K562 (cell line): ENCODE measurements at regions not wholly inside any gene's neighbourhood (a gene's known extent, or its start where the extent isn't known, plus 50 kb on each side); places are given as distances from the start of the nearest gene placed in this dataset.
A peak's percentile ranks its signal among the peaks of the same experiment; 100 is the strongest.

Experiments
- ATAC-seq: fragments of 200-7000 bp; cut with Tn5 transposase; 3 replicates; pipeline ENCODE4 v1.9.1; 2020; ENCODE audit warnings: moderate library complexity
- BruUV-seq: library from RNA; stranded (reverse); fragments of 400-500 nt; replicated peaks from 2 replicates; lab custom pipeline; 2021; lab: Mats Ljungman, UMichigan
- CTCF ChIA-PET: fragments of 300-600 bp; formaldehyde crosslinking; extraction: SDS; loops from one replicate; lab custom pipeline; 2021; ENCODE audit warnings: low intra/inter-chr PET ratio; lab: Yijun Ruan, JAX
- POLR2A ChIA-PET: fragments of 300-600, 350-650 bp; sonication (Branson Sonifier 250); formaldehyde crosslinking; extraction: SDS; loops from one replicate; lab custom pipeline; 2021; ENCODE audit warnings: antibody characterized with exemption, inconsistent platforms; lab: Yijun Ruan, JAX
- DNase-seq, 4 experiments: peaks; one replicate each; pipeline versions ENCODE4 v3.0.0 to v3.0.0-alpha.2; 2011 to 2018; ENCODE audit warnings: low spot score in 3 of 4, mixed read lengths in 3 of 4; ENCODE audit errors: extremely low read depth in 1 of 4
- FAIRE-seq: peaks from 2 replicates; lab custom pipeline; 2011; peaks lifted over from hg19 to GRCh38; lab: Jason Lieb, UNC
- H2AFZ ChIP-seq: 2 replicates; pipeline ENCODE4 v1.6.0; 2011; ENCODE audit warnings: low read depth, low read length, control low read depth, inconsistent platforms
- H3K27ac ChIP-seq: fragments of 200-600 bp; 3 replicates; pipeline ENCODE4 v1.8.0; 2011; ENCODE audit warnings: low read depth, mild to moderate bottlenecking, control low read depth, inconsistent platforms, low read length, moderate library complexity, mixed read lengths; ENCODE audit errors: extremely low read depth
- H3K27me3 ChIP-seq, 2 experiments: fragments of 300-600 bp in 1 of 2; 2 replicates in 1 of 2; 3 replicates in 1 of 2; pipeline versions ENCODE4 v1.6.0 to v1.8.0; 2011; ENCODE audit warnings: inconsistent platforms in 2 of 2, low read length in 2 of 2, mild to moderate bottlenecking in 1 of 2, mixed read lengths in 1 of 2, moderate library complexity in 1 of 2; ENCODE audit not compliant: control insufficient read depth in 2 of 2, insufficient read depth in 2 of 2
- H3K36me3 ChIP-seq: fragments of 300-600 bp; 3 replicates; pipeline ENCODE4 v1.8.0; 2011; ENCODE audit warnings: mild to moderate bottlenecking, low read length, inconsistent platforms; ENCODE audit not compliant: control insufficient read depth, insufficient read depth
- H3K4me1 ChIP-seq, 2 experiments: fragments of 200-600 bp in 1 of 2; replicated peaks in 1 of 2; 2 replicates in 1 of 2; 3 replicates in 1 of 2; pipeline versions ENCODE4 v1.5.1 to v1.8.0; 2011; ENCODE audit warnings: inconsistent platforms in 2 of 2, low read length in 2 of 2, mild to moderate bottlenecking in 1 of 2, mixed read lengths in 1 of 2, moderate library complexity in 1 of 2; ENCODE audit not compliant: control insufficient read depth in 2 of 2, insufficient read depth in 2 of 2
- H3K4me2 ChIP-seq: 2 replicates; pipeline ENCODE4 v1.6.1; 2011; ENCODE audit warnings: low read length, control low read depth, inconsistent platforms, mixed read lengths; ENCODE audit not compliant: insufficient read depth
- H3K4me3 ChIP-seq: fragments of 200-600 bp; sonication (generic), shearing (Covaris generic); 2 replicates; pipeline ENCODE4 v1.5.1; 2016; ENCODE audit warnings: control low read depth, inconsistent platforms
- H3K79me2 ChIP-seq: fragments of 200-600 bp; 3 replicates; pipeline ENCODE4 v1.8.0; 2011; ENCODE audit warnings: low read length, inconsistent platforms; ENCODE audit not compliant: control insufficient read depth, insufficient read depth
- H3K9ac ChIP-seq, 2 experiments: 2 replicates each; pipeline versions ENCODE4 v1.6.0 to v1.6.1; 2011; ENCODE audit warnings: low read depth in 2 of 2, low read length in 2 of 2, control low read depth in 1 of 2, inconsistent platforms in 1 of 2, mild to moderate bottlenecking in 1 of 2, mixed read lengths in 1 of 2; ENCODE audit not compliant: insufficient read depth in 1 of 2
- H3K9me1 ChIP-seq: one replicate; pipeline ENCODE4 v1.6.0; 2011; ENCODE audit warnings: inconsistent platforms, mild to moderate bottlenecking, low read length, moderate library complexity; ENCODE audit not compliant: control insufficient read depth, insufficient read depth
- H3K9me3 ChIP-seq: replicated peaks from 2 replicates; pipeline ENCODE4 v1.5.1; 2011; ENCODE audit warnings: low read depth, low read length, inconsistent platforms; ENCODE audit not compliant: control insufficient read depth, insufficient read depth
- H4K20me1 ChIP-seq: replicated peaks from 2 replicates; pipeline ENCODE4 v1.6.1; 2011; ENCODE audit warnings: low read length, inconsistent platforms, mixed read lengths; ENCODE audit not compliant: control insufficient read depth, insufficient read depth
- ADNP ChIP-seq: fragments of 200-800 bp; sonication (Bioruptor generic); IDR thresholded peaks from 2 replicates; pipeline ENCODE4 v1.6.1; 2016; ENCODE audit warnings: missing genetic modification characterization, missing compliant biosample characterization
- BRCA1 ChIP-seq, 2 experiments: fragments of 450-650 bp in 1 of 2; sonication (generic) in 1 of 2; formaldehyde crosslinking in 1 of 2; IDR thresholded peaks; 2 replicates each; pipeline versions ENCODE4 v1.5.0 to v1.6.1; 2017 to 2020; ENCODE audit warnings: mild to moderate bottlenecking in 1 of 2, missing genetic modification reagents in 1 of 2
- BRD9 ChIP-seq: fragments of 450-650 bp; IDR thresholded peaks from 2 replicates; pipeline ENCODE4 v1.6.1; 2018; ENCODE audit warnings: low read depth; ENCODE audit not compliant: partially characterized antibody
- ELK3 ChIP-seq: fragments of 450-650 bp; formaldehyde crosslinking; IDR thresholded peaks from 2 replicates; pipeline ENCODE4 v1.4.0; 2020; ENCODE audit warnings: mild to moderate bottlenecking
- NFATC3 ChIP-seq: fragments of 450-650 bp; IDR thresholded peaks from 2 replicates; pipeline ENCODE4 v1.6.1; 2017; ENCODE audit warnings: mild to moderate bottlenecking
- ZBED1 ChIP-seq: IDR thresholded peaks from 2 replicates; pipeline ENCODE4 v1.6.1; 2014
- ZNF224 ChIP-seq: sonication (generic); formaldehyde crosslinking; IDR thresholded peaks from 2 replicates; pipeline ENCODE4 v1.8.0; 2022; ENCODE audit warnings: mild to moderate bottlenecking, missing genetic modification reagents
- WGBS: fragments of 100-300 bp; shearing (Covaris generic); methylation state at CpG from one replicate; pipeline ENCODE4 v1.1.6; 2016; ENCODE audit warnings: low coverage, mixed read lengths; ENCODE audit not compliant: insufficient coverage; ENCODE audit errors: missing lambda C conversion rate; 5-methylcytosine and 5-hydroxymethylcytosine counted together
- in situ Hi-C: fragments of 300-500 bp; cut with MboI; formaldehyde crosslinking; loops from 4 replicates; pipeline ENCODE4 v1.15.0; 2018; ENCODE audit warnings: inconsistent platforms, mixed read lengths
- intact Hi-C: fragments of 100-400 bp; cut with micrococcal nuclease; formaldehyde crosslinking; loops from 2 replicates; pipeline ENCODE4 v1.14.2; 2022
- TF ChIP-seq, protein P1 (sequence below): sonication (generic); formaldehyde crosslinking; IDR thresholded peaks from 2 replicates; pipeline ENCODE4 v1.8.0; 2023; ENCODE audit warnings: mild to moderate bottlenecking, missing genetic modification reagents
- TF ChIP-seq, protein P2 (sequence below): sonication (generic); formaldehyde crosslinking; IDR thresholded peaks from 2 replicates; pipeline ENCODE4 v1.5.0; 2020; ENCODE audit warnings: missing genetic modification reagents

- TF ChIP-seq, protein P1, sequence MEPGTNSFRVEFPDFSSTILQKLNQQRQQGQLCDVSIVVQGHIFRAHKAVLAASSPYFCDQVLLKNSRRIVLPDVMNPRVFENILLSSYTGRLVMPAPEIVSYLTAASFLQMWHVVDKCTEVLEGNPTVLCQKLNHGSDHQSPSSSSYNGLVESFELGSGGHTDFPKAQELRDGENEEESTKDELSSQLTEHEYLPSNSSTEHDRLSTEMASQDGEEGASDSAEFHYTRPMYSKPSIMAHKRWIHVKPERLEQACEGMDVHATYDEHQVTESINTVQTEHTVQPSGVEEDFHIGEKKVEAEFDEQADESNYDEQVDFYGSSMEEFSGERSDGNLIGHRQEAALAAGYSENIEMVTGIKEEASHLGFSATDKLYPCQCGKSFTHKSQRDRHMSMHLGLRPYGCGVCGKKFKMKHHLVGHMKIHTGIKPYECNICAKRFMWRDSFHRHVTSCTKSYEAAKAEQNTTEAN (CRISPR knock-in tag): no peak
- TF ChIP-seq BRCA1 (IDR thresholded peaks at IDR 0.05) (no peak), BRCA1 (CRISPR knock-in tag; IDR thresholded peaks at IDR 0.05) (no peak), NFATC3 (no peak), ZBED1 (no peak), ZNF224 (no peak)
- TF ChIP-seq, all 486 proteins: peak for 0
Measured at GRCh38 chr20:37624963-37625362, 68.9 kb upstream of the CTNNBL1 start (continued).

DNA sequence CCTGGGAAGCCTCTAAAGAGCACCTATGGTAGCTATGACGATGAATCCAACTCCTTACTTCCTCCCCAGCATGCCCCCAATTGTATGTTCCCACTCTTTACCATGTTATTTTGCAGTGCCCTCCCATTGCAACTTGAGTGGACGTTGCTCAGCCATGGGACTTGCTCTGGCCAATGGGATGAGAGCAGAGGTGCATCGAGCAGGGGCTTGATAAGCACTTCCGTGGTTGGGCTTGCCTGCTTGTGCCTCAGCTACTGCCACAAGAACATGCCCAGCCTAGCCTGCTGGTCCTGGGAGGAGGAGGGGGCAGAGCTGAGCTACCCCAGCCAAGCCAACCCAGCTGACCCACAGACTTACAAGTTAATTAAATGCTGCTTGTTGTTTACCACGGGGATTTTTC lies 71.1 kb upstream of the CTNNBL1 start:
- Histone ChIP-seq H3K36me3 (no peaks in the 10 kb centered on the region), H2AFZ (no peak overlapping the region), H3K9me1 (no peaks in the 10 kb centered on the region), H3K4me2 (no peak overlapping the region), H3K4me1 (peaks cover 0 to 2% of the 10 kb centered on the region in 2 experiments; a peak in 2 of 5 replicates), H3K4me3 (no peak overlapping the region), H3K9ac (no peak overlapping the region), H3K79me2 (no peaks in the 10 kb centered on the region), H3K27me3 (peaks cover 0 to 14% of the 10 kb centered on the region in 2 experiments; a peak in 2 of 5 replicates), H3K27ac (no peak overlapping the region), H4K20me1 (peaks cover 6% of the 10 kb centered on the region; the same call in 1 of the 2 replicates), H3K9me3 (no peaks in the 10 kb centered on the region)
- ChIA-PET POLR2A (interaction anchor here (0.6 to 1.2 kb wide), 2 partner anchors 232 to 741 kb away, joined by 3 to 4 read pairs; no protein-coding TSS in a partner anchor), CTCF (no interaction called here)
- WGBS: 5% methylated on average over 5 of the region's 5 CpGs
- intact Hi-C loops: no loop called here
- DNase-seq (no peak), FAIRE-seq (no peak), ATAC-seq (0 out of 3 replicates have a peak, but pooled peaks have one; percentile 45)
- TF ChIP-seq ADNP (tag) (no peak), ELK3 (CRISPR knock-in tag) (no peak), BRD9 (no peak)
- TF ChIP-seq, protein P2, sequence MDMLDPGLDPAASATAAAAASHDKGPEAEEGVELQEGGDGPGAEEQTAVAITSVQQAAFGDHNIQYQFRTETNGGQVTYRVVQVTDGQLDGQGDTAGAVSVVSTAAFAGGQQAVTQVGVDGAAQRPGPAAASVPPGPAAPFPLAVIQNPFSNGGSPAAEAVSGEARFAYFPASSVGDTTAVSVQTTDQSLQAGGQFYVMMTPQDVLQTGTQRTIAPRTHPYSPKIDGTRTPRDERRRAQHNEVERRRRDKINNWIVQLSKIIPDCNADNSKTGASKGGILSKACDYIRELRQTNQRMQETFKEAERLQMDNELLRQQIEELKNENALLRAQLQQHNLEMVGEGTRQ (CRISPR knock-in tag): 0 out of 2 replicates have a peak, but pooled peaks have one; percentile 5
- BruUV-seq: no TSS peak
- in situ Hi-C loops: no loop called here
